ENCODE measurements at regions not wholly inside any gene's neighbourhood (a gene's known extent, or its start where the extent isn't known, plus 50 kb on each side); places are given as distances from the start of the nearest gene placed in this dataset.

GRCh38 chr14:100674897-100675619 is 51.6 kb upstream of the DLK1 start:
- no peak for DNase-seq

GRCh38 chr14:100675699-100676684 is 50.7 kb upstream of the DLK1 start:
- DNase-seq: no peak
